ENCODE measurements at regions not wholly inside any gene's neighbourhood (a gene's known extent, or its start where the extent isn't known, plus 50 kb on each side); places are given as distances from the start of the nearest gene placed in this dataset.

GRCh38 chr10:128693493-128694131 is 567.4 kb upstream of the MKI67 start:
- DNase-seq = no peak

DNA sequence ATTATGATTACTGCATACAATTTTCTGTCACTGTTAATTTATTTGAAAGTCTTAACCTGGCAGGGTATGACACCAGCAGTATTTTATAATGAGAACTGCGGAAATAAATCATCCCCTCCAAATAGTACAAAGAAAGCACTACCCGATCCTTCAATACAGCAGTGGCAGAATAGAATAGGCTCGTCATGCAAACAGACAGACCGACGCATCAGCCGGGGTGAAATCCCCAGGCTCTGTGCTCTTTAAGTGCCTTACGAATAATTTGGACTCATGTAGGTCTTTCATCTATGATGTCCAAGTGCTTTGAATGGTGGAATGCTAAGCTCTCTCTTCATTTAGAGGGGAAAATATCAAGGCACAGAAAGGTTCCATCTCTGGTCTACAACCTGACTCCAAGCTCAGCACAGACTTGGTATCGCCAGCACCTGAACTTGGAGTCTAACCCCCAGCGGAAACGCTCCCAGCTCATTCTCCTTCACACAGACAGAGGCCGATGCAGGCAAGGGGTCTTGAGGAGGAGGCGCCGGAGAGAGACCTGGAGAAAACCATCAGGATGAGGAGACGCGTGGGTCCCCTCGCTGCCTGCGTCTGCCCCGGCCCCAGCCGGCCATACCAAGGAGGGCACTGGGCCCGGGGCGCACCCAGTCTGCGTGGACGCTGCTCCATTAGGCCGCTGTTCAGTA is 568.1 kb upstream of the MKI67 start:
- DNase-seq = no peak

DNA sequence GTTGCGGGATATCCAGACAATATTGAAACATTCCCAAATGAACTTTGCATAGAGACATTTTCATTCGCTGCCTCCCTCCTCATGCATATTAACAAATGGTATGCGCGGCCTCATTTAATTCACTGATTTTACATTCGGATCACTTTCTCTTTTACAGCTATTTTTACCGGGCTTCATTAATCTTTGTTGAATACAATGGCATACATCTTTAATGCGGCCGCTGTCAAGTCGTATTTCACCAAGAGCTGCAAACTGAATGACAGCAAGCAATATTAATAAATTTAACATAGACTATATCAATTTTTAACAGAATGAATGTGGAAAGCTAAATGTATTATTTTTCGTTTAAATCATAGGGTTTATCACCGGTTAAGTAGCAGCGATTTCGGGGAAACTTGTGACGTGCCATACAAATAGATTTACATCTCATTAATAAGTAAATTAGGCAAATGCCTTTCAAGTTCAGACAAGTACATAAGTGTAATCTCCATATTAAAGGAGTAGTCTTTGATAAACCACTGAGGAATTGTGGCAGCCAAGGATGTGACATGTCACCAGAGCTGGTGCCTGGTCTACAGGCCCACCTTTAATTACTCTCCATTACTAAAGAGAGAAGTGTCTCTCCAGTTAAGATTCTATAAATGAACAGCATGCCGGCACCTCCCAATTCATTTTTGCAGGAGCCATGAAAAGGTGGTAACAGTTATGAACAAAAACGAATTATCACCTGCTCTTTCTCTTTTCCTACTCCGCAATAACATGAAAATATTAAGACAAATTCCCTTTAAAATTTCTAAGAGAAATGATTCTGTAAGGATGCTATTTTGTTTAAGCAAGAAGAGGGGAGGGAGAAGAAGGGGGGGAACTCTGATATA is 568.9 kb upstream of the MKI67 start:
- DNase-seq = no peak

GRCh38 chr10:128695931-128696330 is 569.7 kb upstream of the MKI67 start:
- DNase-seq = no peak

GRCh38 chr10:128697437-128697836 is 571.2 kb upstream of the MKI67 start:
- DNase-seq = no peak

GRCh38 chr10:128701381-128701780 is 575.2 kb upstream of the MKI67 start:
- no peak for DNase-seq

- DNase-seq = no peak
Measured at GRCh38 chr10:128701837-128702236, 575.6 kb upstream of the MKI67 start.

DNA sequence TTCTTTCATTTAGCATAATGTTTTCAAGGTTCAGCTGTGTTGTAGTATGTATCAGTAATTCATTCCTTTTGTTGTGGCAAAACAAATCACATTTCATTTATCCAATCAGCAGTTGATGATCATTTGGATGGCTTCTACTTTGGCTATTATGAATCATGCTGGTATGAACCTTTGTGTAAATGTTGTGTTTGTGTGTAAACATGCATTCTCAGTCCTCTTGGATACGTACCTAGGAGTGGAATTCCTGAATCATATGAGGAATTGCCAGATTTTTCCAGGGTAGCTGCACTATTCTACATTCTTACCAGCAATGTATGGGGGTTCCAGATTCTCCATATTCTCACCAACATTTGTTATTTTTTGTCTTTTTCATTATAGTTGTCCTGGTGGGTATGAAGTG is 578.5 kb upstream of the MKI67 start:
- DNase-seq = no peak

GRCh38 chr10:128708182-128708581 is 582.0 kb upstream of the MKI67 start:
- DNase-seq = no peak

- DNase-seq = no peak
Measured at GRCh38 chr10:128709686-128710085, 583.5 kb upstream of the MKI67 start.

DNA sequence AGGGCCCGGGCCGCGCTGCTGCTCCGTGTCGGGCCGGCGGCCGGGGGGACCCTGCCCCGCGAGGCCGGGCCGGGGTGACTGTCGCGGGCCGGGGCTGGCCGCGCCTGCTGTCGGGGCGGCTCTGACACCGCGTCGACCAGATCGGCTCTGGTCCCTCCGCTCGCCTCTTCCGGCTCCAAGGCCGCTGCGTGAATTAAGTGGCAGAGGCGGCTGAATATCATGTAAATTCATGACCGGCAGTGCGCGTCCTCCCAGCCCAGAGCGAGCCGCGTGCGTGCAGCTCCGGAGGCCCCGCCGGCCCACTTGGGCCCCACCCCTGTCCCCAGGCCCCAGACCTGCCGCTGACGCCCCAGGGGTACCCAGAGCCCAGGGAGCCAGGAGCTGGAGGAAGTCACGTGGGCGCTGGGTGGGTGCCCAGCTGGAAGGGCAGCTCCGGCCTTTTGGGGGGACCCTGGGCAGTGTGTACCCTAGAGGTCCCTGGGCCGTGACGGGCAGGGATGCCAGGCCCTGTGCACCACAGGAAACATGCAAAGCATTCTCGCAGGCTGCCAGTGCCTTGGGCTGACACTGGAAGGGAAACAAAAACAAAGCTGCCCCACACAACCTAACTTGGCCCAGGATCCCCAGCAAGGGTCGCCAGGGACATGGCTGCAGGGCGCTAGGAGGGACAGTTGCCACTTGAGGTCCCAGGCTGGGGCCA is 584.0 kb upstream of the MKI67 start:
- no peak for DNase-seq

- DNase-seq = no peak
Measured at GRCh38 chr10:128710798-128711183, 584.6 kb upstream of the MKI67 start.

- no peak for DNase-seq
Measured at GRCh38 chr10:128711806-128712205, 585.6 kb upstream of the MKI67 start.

DNA sequence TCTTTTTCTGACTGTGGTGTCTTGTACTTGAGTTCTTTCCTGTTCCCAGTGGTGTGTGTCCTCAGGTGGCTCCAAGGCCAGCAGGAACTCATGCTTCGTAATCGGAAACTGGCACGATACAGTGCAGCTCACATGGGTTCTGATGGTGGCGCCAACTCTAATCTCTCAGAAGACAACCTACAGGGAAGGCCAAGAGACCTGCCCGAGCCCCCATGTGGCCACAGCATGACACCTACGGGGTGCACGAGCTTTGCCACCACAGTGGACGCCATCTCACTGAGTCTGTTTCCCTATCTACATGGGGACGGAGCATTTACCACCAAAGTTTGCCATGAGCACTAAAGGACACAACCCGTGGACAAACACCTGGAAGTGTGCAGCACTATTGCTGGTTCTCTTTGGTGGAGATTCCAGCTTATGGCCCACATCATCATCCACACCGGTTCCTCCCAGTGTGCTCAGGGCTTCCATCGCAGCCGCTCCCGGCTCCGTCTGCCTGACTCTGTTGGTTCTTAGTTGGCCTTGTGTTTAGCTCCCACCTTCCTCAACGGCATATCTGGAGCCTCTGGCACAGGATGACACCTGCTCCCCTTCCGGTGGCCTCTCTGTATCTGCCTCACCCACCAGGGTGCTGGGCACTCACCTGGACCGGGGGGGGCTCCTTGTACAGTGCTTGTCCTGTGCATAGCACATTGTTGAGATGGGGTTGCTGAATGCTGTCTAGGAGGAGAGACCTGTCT is 586.6 kb upstream of the MKI67 start:
- no peak for DNase-seq

GRCh38 chr10:128713471-128713870 is 587.2 kb upstream of the MKI67 start:
- no peak for DNase-seq

DNA sequence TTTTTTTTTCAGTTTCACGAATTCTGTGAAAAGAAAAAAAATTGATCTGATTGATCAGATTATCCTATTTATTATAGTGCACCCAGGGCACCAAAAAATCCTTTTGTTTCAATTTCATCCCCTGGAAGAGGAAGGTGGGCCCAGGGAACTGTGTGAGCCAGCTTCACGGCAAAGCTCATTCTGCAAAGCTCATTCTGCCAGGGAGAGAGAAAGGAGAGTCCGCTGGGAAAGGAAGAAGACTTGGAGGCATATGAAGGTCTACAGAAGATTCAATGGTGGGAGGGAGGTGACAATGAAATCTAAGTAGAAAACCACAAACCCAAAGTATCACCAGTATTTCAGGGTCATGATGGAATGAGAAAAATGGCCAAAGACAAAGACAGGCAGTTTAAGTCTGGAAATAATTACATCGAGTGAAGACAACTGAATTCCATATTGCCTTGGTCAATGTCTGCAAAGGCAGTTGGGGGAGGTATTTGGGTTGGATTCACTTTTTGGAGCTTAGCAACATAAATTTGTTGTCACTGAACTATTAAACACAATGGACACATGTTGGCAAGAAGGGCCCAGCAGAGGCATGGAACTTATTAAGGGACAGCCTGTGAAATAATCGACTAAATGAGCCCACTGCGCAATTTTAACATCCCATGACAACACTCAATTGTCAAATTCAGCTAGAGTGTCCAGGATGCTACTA is 587.8 kb upstream of the MKI67 start:
- DNase-seq = no peak

GRCh38 chr10:128714644-128715415 is 588.6 kb upstream of the MKI67 start:
- DNase-seq = no peak

GRCh38 chr10:128716181-128716580 is 590.0 kb upstream of the MKI67 start:
- DNase-seq = no peak

DNA sequence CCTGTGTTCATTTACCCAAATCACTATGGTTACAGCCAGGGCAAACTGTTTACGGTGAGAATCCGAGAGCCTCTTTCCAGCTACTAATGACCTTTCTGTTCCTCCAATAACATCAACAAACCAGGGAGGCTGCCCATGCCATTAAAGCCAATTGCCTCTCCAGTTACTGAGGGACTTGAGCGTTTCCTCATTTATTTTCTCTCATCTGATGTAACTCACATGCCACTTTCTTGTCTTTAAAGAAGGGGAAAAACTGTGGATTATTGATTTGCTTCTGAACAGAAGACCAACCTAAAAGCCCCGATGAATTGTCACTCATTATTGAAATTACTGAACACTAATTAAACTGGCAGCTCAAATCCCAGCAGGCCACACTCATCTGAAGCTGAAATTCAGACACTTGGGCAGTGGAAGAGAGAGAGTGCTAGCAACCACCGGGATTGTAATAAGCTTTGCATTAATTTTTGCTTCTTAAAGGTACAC is 595.8 kb upstream of the MKI67 start:
- no peak for DNase-seq

DNA sequence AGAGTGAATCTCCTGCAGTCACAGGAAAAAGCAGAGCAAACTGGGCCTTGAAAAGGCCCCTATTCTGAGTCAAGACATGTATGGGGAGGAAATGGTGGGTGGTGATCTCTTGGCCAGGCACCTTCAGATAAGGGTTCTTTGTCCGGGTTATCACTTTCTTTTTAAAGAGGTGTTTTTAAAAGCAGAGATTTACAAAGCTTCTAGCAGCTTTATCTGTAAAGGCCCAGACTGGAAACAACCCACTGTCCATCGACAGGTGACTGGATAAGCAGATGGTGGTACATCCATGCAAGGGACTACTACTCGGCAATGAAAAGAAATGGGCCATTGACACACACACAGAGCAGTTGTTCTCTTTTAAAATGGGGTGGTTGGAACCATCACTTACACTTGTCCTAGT is 596.7 kb upstream of the MKI67 start:
- DNase-seq = no peak

DNA sequence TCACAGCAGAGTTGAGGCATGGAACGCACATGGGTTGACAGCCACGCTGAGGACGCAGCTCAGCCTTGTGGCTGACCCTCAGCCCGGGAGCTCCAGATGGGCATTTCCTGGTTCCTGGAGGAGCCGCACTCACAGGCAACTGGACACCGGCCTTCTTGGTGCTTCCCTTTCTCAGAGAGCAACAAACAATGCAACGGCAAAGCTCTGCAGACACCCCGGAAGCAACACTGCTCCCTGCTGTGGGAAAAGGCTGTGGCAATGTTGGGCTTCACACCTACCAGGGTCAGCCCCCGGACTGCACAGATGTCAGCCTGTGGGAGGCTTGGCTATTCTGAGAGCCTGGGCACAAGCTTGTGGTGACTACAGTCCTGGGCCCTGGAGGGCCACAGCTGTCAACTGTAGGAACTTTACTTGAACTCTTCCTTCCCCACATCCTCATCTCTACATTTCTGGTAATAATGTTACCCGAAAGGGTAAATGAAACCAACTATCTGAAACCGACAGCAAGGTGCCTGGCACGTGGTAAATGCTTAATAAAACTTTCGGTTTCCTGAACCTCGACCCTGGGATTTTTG is 597.5 kb upstream of the MKI67 start:
- no peak for DNase-seq
